ENCODE measurements at regions not wholly inside any gene's neighbourhood (a gene's known extent, or its start where the extent isn't known, plus 50 kb on each side); places are given as distances from the start of the nearest gene placed in this dataset.

DNA sequence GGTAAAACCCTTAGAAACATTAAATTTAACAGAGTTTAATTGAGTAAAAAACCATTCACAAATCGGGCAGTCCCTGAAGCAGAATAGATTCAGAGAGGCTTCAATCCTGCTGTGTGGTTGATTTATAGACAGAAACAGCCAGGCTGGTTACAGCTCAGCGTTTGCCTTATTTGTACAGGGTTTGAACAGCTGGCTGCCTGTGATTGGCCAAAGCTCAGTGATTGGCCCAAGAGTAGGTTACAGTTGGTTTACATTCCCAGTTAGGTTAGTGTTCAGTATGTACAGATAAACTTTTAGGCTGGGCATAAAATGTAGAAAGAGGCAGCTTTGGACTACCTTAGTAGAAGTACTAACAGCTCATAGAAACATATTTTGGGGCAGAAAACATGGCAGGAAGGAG lies 210.4 kb upstream of the ELAC2 start:
- no peak for DNase-seq (ENCODE audit: low read depth, low spot score)

DNA sequence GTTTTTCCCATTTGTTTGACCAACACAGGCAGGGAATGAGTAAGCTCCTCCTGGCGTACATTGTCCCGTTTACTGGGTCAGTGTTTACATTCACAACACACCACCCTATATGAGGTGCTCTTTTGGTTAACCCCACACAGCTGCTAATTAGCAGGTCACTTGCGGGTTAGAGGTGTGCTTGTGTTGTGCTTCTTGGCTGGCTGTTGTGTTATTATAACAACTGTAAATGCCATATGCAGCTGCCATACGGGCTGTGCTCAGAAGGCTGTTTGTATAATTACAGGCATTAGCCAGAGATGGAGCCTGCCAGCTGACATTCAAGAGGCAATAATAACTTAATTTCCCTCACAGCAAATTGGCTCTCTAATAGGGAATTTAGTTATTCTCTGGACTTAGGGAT lies 205.1 kb upstream of the ELAC2 start:
- peak; percentile 13 for DNase-seq (ENCODE audit: low read depth, low spot score)

- DNase-seq (ENCODE audit: low read depth, low spot score), result no peak
These were observed 195.0 kb upstream of the ELAC2 start for GRCh38 chr17:13212860-13213259.

GRCh38 chr17:13209081-13209480 lies 191.3 kb upstream of the ELAC2 start:
- no peak for DNase-seq (ENCODE audit: low read depth, low spot score)

DNA sequence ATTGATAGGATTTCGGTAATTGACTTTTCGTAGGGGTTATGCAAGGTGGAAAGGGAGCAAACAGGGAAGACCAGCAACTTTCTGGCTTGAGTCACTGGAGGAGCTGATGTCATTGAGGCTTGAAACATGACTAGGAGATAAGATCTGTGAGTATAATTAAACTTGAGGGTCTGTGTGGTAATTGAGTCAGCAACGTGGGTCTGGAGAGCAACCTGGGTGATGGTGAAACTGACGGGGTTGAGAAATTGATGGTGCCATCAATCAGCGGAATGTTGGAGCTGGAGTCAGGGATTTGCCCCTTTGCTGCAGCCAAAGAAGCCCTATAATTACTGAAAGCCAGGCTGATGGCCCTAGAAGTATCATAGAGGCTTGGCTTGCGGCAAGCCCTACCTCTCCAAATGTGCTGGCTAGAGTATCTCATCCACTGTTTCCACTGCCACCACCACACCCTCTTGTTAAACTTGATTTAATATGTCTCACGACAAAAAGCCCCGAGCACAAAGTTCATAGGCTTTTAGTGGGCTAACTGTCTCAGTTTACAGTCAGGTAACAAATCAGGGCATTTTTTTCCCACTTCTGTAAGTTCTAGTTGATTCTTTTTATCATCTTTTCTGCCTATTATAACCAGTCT lies 186.9 kb upstream of the ELAC2 start:
- DNase-seq (ENCODE audit: low read depth, low spot score), result peak; percentile 63

DNA sequence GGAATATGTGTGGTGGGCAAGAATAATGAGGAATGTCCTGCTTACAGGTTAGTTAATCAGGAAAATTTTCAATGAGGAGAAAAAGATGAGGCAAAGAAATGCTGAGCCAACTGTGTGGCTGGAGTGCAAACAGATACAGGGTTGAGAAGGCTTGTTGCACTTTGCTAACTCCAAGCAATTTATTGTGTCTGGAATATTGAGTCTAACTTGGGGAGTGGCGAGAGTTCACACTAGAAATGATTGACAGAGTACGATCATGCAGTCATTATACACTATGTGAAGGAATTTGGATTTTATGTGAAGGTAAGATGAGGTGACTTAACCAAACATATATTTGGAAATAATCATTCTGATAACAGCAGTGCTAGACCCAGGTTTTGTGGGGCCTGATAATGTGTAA lies 185.0 kb upstream of the ELAC2 start:
- no peak for DNase-seq (ENCODE audit: low read depth, low spot score)

DNA sequence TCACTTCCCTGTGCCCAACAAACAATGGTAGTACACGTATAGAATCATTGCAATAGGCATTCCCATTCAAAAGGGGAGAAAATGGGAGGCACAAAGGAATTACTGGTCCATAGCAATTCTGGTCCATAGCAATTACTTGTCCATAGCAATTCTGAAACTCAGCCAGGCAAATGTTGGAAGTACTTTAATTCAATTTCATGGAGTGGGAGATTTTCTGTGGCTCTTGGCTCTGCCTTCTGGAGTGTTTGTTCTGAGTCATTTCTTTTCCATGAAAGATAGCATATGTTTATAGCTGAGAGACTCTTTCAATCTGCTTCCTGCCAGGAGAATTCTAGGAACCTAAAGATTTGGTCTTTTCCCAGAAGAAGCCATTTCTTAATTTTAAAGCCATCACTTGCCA lies 182.8 kb upstream of the ELAC2 start:
- DNase-seq (ENCODE audit: low read depth, low spot score), result no peak

- no peak for DNase-seq (ENCODE audit: low read depth, low spot score)
These were observed 181.6 kb upstream of the ELAC2 start for GRCh38 chr17:13199425-13199824.

- DNase-seq (ENCODE audit: low read depth, low spot score), result no peak
These were observed 179.8 kb upstream of the ELAC2 start for GRCh38 chr17:13197586-13197985.

GRCh38 chr17:13194887-13195286 lies 177.1 kb upstream of the ELAC2 start:
- no peak for DNase-seq (ENCODE audit: low read depth, low spot score)

GRCh38 chr17:13182854-13183253 lies 165.0 kb upstream of the ELAC2 start:
- no peak for DNase-seq (ENCODE audit: low read depth, low spot score)

DNA sequence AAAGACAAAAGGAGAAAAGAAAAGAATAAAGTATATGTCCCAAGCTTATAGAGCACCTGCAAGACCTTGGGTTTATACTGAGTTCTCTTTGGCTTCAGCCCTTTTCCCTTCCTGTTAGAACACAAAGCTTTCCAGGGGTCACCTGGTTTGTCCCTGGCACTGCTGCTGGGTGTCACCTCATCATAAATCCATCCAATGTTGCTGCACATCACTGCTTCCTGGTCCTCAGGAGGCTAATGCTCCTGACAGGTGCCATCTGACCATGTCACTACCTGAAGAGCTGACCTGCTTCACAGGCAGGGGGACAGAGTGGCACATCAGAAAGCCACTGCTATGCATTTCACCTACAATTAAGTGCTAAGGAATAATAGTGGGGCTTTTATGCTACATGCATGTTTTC lies 164.6 kb upstream of the ELAC2 start:
- DNase-seq (ENCODE audit: low read depth, low spot score), result no peak

GRCh38 chr17:13181683-13182082 lies 163.9 kb upstream of the ELAC2 start:
- no peak for DNase-seq (ENCODE audit: low read depth, low spot score)

GRCh38 chr17:13176436-13176835 lies 158.6 kb upstream of the ELAC2 start:
- DNase-seq (ENCODE audit: low read depth, low spot score), result peak; percentile 65

DNA sequence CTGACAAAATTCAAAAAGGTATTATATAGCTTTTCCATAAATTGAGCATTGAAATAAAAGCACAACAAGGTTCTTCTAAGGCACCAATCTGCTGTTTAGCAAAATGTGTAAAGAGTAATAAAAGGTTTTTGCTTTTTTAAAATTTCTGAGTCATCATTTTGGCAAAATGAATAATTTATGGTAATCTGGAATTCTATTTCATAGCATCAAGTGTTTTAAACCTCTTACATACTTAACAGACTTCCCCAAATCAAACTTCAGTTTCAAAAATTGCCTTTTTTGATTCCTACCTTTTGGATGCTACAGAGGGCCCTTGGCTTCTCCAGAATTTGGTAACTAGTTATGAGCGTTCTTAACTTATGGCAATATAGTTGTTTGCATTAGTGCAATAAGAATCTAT lies 154.0 kb upstream of the ELAC2 start:
- DNase-seq (ENCODE audit: low read depth, low spot score), result no peak

GRCh38 chr17:13162361-13162760 lies 144.5 kb upstream of the ELAC2 start:
- no peak for DNase-seq (ENCODE audit: low read depth, low spot score)

GRCh38 chr17:13160790-13161189 lies 143.0 kb upstream of the ELAC2 start:
- no peak for DNase-seq (ENCODE audit: low read depth, low spot score)

- peak; percentile 20 for DNase-seq (ENCODE audit: low read depth, low spot score)
These were observed 142.5 kb upstream of the ELAC2 start for GRCh38 chr17:13160296-13160695.

- no peak for DNase-seq (ENCODE audit: low read depth, low spot score)
These were observed 140.8 kb upstream of the ELAC2 start for GRCh38 chr17:13158494-13159240.

DNA sequence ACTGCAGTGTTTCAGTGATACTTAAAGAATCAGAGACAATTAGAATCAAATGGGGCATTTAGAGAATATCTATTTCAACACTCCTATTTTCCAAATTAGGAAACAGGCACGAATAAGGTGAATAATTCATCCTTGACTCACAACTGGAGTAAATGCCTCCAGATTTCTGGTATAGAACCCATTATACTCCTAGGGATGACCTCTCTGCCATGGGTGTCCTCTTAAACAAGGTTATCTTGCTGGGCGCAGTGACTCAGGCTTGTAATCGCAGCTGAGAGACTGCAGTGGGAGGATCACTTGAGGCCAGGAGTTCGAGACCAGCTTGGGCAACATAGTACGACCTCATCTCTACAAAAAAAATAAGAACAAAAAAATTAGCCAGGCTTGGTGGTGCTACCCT lies 139.8 kb upstream of the ELAC2 start:
- DNase-seq (ENCODE audit: low read depth, low spot score), result no peak

DNA sequence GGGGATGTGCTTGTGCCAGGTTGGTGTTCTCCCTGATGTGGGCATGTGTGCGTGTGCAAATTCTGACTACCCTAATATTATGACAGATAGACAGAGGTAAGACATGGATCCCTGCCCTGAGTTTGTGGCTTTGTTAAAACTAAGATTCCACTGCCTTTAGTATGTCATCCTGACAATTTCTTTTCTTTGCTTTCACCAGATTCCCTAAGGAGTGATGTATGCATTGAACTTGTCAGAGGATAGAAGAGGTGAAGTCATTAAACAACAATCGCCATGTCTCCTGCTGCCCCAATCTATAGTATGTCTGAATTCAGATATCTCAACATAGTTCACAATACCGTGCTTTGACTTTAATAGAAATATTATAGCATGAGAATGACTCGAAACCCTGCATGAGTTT lies 137.1 kb upstream of the ELAC2 start:
- DNase-seq (ENCODE audit: low read depth, low spot score), result no peak

- no peak for DNase-seq (ENCODE audit: low read depth, low spot score)
These were observed 136.6 kb upstream of the ELAC2 start for GRCh38 chr17:13154398-13154797.

- DNase-seq (ENCODE audit: low read depth, low spot score), result no peak
These were observed 135.2 kb upstream of the ELAC2 start for GRCh38 chr17:13153036-13153435.

DNA sequence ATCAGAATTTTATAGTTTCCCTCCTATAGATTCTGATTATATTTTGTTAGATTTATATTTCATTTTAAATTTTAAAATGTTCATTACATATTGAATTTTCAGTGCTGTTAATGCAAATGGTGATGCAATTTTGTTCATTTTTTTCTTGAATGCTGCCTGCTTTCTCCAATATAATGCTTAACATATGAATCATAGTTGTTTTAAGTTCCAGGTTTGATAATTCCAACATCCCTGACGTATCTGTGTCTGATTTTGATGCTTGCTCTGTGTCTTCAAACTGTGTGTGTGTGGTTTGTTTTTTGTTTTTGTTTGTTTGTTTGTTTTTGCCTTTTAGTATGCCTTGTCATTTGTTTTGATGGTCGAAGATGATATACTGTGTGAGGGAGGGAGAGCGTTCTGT lies 134.7 kb upstream of the ELAC2 start:
- no peak for DNase-seq (ENCODE audit: low read depth, low spot score)
